ENCODE measurements at regions not wholly inside any gene's neighbourhood (a gene's known extent, or its start where the extent isn't known, plus 50 kb on each side); places are given as distances from the start of the nearest gene placed in this dataset.

- DNase-seq: no peak
Observed at GRCh38 chr6:163814494-163815364, 400.2 kb downstream of the QKI start.

- DNase-seq: no peak
Observed at GRCh38 chr6:163813979-163814493, 399.5 kb downstream of the QKI start.

GRCh38 chr6:163811317-163811716 lies 396.8 kb downstream of the QKI start:
- DNase-seq: no peak

GRCh38 chr6:163809364-163809763 lies 394.8 kb downstream of the QKI start:
- DNase-seq: no peak

GRCh38 chr6:163808871-163809270 lies 394.4 kb downstream of the QKI start:
- DNase-seq: no peak

GRCh38 chr6:163808231-163808630 lies 393.7 kb downstream of the QKI start:
- DNase-seq: no peak

GRCh38 chr6:163806755-163807499 lies 392.4 kb downstream of the QKI start:
- DNase-seq: no peak

GRCh38 chr6:163804991-163805390 lies 390.5 kb downstream of the QKI start:
- DNase-seq: no peak

- DNase-seq: no peak
Observed at GRCh38 chr6:163802267-163802666, 387.7 kb downstream of the QKI start.

- no peak for DNase-seq
Observed at GRCh38 chr6:163797296-163797845, 382.9 kb downstream of the QKI start.

- DNase-seq: no peak
Observed at GRCh38 chr6:163793011-163793983, 378.8 kb downstream of the QKI start.

GRCh38 chr6:163790266-163790840 lies 375.8 kb downstream of the QKI start:
- no peak for DNase-seq

- DNase-seq: no peak
Observed at GRCh38 chr6:163789199-163789810, 374.8 kb downstream of the QKI start.

- DNase-seq: no peak
Observed at GRCh38 chr6:163786995-163787671, 372.6 kb downstream of the QKI start.

GRCh38 chr6:163782436-163783003 lies 368.0 kb downstream of the QKI start:
- DNase-seq: no peak

GRCh38 chr6:163780994-163781393 lies 366.5 kb downstream of the QKI start:
- DNase-seq: no peak

GRCh38 chr6:163779727-163780284 lies 365.3 kb downstream of the QKI start:
- no peak for DNase-seq

GRCh38 chr6:163777716-163778115 lies 363.2 kb downstream of the QKI start:
- no peak for DNase-seq

- no peak for DNase-seq
Observed at GRCh38 chr6:163776906-163777686, 362.6 kb downstream of the QKI start.
